ENCODE measurements at regions not wholly inside any gene's neighbourhood (a gene's known extent, or its start where the extent isn't known, plus 50 kb on each side); places are given as distances from the start of the nearest gene placed in this dataset.

GRCh38 chr13:40159736-40160135, 504.3 kb downstream of the COG6 start (continued):
- TF ChIP-seq ZNF462 (CRISPR knock-in tag; IDR thresholded peaks at IDR 0.05) = no peak
- no peak for TF ChIP-seq CREB1 (CRISPR knock-in tag; IDR thresholded peaks at IDR 0.05; ENCODE audit: low read depth)

GRCh38 chr13:40160618-40161350, 505.3 kb downstream of the COG6 start:
- no peaks in the 10 kb centered on the region for H3K79me2 ChIP-seq (replicated peaks; ENCODE audit: insufficient read depth)
- H3K9me2 ChIP-seq (ENCODE audit: insufficient read depth) = no peaks in the 10 kb centered on the region; the same call in 1 of the 2 replicates
- Mint-ChIP-seq H3K27me3 (ENCODE audit: insufficient read depth, low read depth, poor library complexity) (no peaks in the 10 kb centered on the region), H3K27ac (no peak overlapping the region), H3K36me3 (ENCODE audit: low read depth) (no peaks in the 10 kb centered on the region), H3K4me3 (no peak overlapping the region), H3K9me3 (no peaks in the 10 kb centered on the region), H3K4me1 (no peaks in the 10 kb centered on the region)
- no peaks in the 10 kb centered on the region for H3K4me1 ChIP-seq (ENCODE audit: insufficient read depth)
- H3K4me3 ChIP-seq = no peak overlapping the region
- H2AFZ ChIP-seq = no peak overlapping the region
- no peak overlapping the region for H3K27ac ChIP-seq (ENCODE audit: low read depth)
- DNase-seq (ENCODE audit: low spot score) (no peak), ATAC-seq (no peak)
- no peaks in the 10 kb centered on the region for H3K36me3 ChIP-seq (ENCODE audit: insufficient read depth)
- H4K20me1 ChIP-seq (replicated peaks; ENCODE audit: insufficient read depth) = no peaks in the 10 kb centered on the region
- no peaks in the 10 kb centered on the region for H3F3A ChIP-seq (replicated peaks; ENCODE audit: low read depth)
- H3K27me3 ChIP-seq (ENCODE audit: insufficient read depth) = no peaks in the 10 kb centered on the region
- H3K4me2 ChIP-seq = no peak overlapping the region
- no peak for TF ChIP-seq EZH2phosphoT487 (IDR thresholded peaks at IDR 0.05; ENCODE audit: unreplicated experiment)
- no peak for TF ChIP-seq EZH2 (IDR thresholded peaks at IDR 0.05; ENCODE audit: low read depth, unreplicated experiment)
- TF ChIP-seq ZNF331 (CRISPR knock-in tag; IDR thresholded peaks at IDR 0.05; ENCODE audit: low read depth) = no peak
- TF ChIP-seq ETS1 (IDR thresholded peaks at IDR 0.05) = no peak
- TF ChIP-seq REST (IDR thresholded peaks at IDR 0.05; ENCODE audit: unreplicated experiment) = no peak
- no peak for TF ChIP-seq POLR2AphosphoS5 (IDR thresholded peaks at IDR 0.05; ENCODE audit: low read depth)
- TF ChIP-seq JUNB (IDR thresholded peaks at IDR 0.05; ENCODE audit: unreplicated experiment) = no peak
- no peak for TF ChIP-seq STAT1 (IDR thresholded peaks at IDR 0.05; ENCODE audit: unreplicated experiment)
- TF ChIP-seq NANOG (IDR thresholded peaks at IDR 0.05; ENCODE audit: borderline replicate concordance) = no peak
- no peak for TF ChIP-seq ZNF114 (CRISPR knock-in tag; IDR thresholded peaks at IDR 0.05)
- no peak for TF ChIP-seq CREB1 (CRISPR knock-in tag; IDR thresholded peaks at IDR 0.05; ENCODE audit: low read depth)
- no peak for TF ChIP-seq CTCF (conservative IDR thresholded peaks at IDR 0.05; ENCODE audit: low read depth in 2 of 2)

All from GM23338 (cell line).